ENCODE measurements at regions not wholly inside any gene's neighbourhood (a gene's known extent, or its start where the extent isn't known, plus 50 kb on each side); places are given as distances from the start of the nearest gene placed in this dataset.

- BruUV-seq (replicated peaks): no TSS peak
- H3K27ac ChIP-seq (ENCODE audit: low read depth, low read length): no peak overlapping the region
Observed at GRCh38 chr18:50454387-50454988, 79.6 kb downstream of the SKA1 start.

More at GRCh38 chr18:50454387-50454988, 79.6 kb downstream of the SKA1 start:
- H3K9ac ChIP-seq (ENCODE audit: low read length): no peak overlapping the region
- no peak overlapping the region for H2AFZ ChIP-seq (ENCODE audit: low read depth, low read length, poor library complexity, severe bottlenecking)
- intact Hi-C loops (cut with micrococcal nuclease): no loop called here
- CTCF ChIA-PET: no interaction called here
- no peak overlapping the region for H3K4me3 ChIP-seq (replicated peaks in 1 of 2; ENCODE audit: low read depth in 1 of 2, low read length in 2 of 2)
- no peak overlapping the region for H3K4me2 ChIP-seq (ENCODE audit: low read length)
- no peaks in the 10 kb centered on the region for H3K79me2 ChIP-seq (ENCODE audit: insufficient read depth, low read length)
- no peaks in the 10 kb centered on the region for H3K27me3 ChIP-seq (ENCODE audit: insufficient read depth, low read length)
- TF ChIP-seq EZH2 (IDR thresholded peaks at IDR 0.05) (no peak), EZH2phosphoT487 (IDR thresholded peaks at IDR 0.05; ENCODE audit: borderline replicate concordance) (no peak), SIN3A (IDR thresholded peaks at IDR 0.05; ENCODE audit: low read depth) (no peak), CTCF (IDR thresholded peaks at IDR 0.05 in 2 of 3, conservative IDR thresholded peaks at IDR 0.05 in 1 of 3; ENCODE audit: borderline replicate concordance in 1 of 3, insufficient read depth in 1 of 3, low read depth in 2 of 3, low read length in 2 of 3) (no peak), JUND (IDR thresholded peaks at IDR 0.05) (no peak), POLR2AphosphoS5 (IDR thresholded peaks at IDR 0.05; ENCODE audit: low read depth, low read length) (no peak), EGR1 (IDR thresholded peaks at IDR 0.05; ENCODE audit: low read depth) (no peak), TCF7L2 (IDR thresholded peaks at IDR 0.05; ENCODE audit: borderline replicate concordance, extremely low read depth, insufficient read depth, insufficient read length) (no peak), ATF3 (IDR thresholded peaks at IDR 0.05) (no peak), MAX (IDR thresholded peaks at IDR 0.05) (no peak), SRF (IDR thresholded peaks at IDR 0.05; ENCODE audit: low read depth) (no peak), CBX3 (IDR thresholded peaks at IDR 0.05; ENCODE audit: low read depth) (no peak), FOSL1 (IDR thresholded peaks at IDR 0.05; ENCODE audit: low read depth) (no peak)
- H3K36me3 ChIP-seq (ENCODE audit: control insufficient read depth in 1 of 2, insufficient read depth in 2 of 2, low read length in 2 of 2): no peaks in the 10 kb centered on the region
- no peaks in the 10 kb centered on the region for H4K20me1 ChIP-seq (ENCODE audit: insufficient read depth)
- no peaks in the 10 kb centered on the region for H3K9me2 ChIP-seq (ENCODE audit: insufficient read depth)
- no peaks in the 10 kb centered on the region for H3K4me1 ChIP-seq (ENCODE audit: control insufficient read depth in 1 of 2, insufficient read depth in 2 of 2, low read length in 2 of 2)
- no peaks in the 10 kb centered on the region for H3K9me3 ChIP-seq (ENCODE audit: control insufficient read depth in 1 of 2, insufficient read depth in 1 of 2, low read depth in 1 of 2, low read length in 2 of 2)
- ATAC-seq (no peak), DNase-seq (ENCODE audit: low read depth, low spot score) (no peak)
- POLR2A ChIA-PET: no interaction called here
- RAD21 ChIA-PET (ENCODE audit: low non-redundant PET in 1 of 2, low total read pairs in 2 of 2, uncharacterized antibody in 2 of 2, unreplicated experiment in 2 of 2): no interaction called here
